ENCODE measurements at regions not wholly inside any gene's neighbourhood (a gene's known extent, or its start where the extent isn't known, plus 50 kb on each side); places are given as distances from the start of the nearest gene placed in this dataset.

GRCh38 chr10:120368927-120369326, 88.1 kb upstream of the PLPP4 start:
- no peak for TF ChIP-seq TCF12 (IDR thresholded peaks at IDR 0.05)
- TF ChIP-seq EP300 (IDR thresholded peaks at IDR 0.05; ENCODE audit: borderline replicate concordance in 1 of 2, low read depth in 1 of 2, low read length in 1 of 2): no peak
- no peak for TF ChIP-seq RAD21 (IDR thresholded peaks at IDR 0.05; ENCODE audit: low read length)
- TF ChIP-seq POLR2AphosphoS5 (IDR thresholded peaks at IDR 0.05; ENCODE audit: low read depth, low read length): no peak
- TF ChIP-seq, protein P1, sequence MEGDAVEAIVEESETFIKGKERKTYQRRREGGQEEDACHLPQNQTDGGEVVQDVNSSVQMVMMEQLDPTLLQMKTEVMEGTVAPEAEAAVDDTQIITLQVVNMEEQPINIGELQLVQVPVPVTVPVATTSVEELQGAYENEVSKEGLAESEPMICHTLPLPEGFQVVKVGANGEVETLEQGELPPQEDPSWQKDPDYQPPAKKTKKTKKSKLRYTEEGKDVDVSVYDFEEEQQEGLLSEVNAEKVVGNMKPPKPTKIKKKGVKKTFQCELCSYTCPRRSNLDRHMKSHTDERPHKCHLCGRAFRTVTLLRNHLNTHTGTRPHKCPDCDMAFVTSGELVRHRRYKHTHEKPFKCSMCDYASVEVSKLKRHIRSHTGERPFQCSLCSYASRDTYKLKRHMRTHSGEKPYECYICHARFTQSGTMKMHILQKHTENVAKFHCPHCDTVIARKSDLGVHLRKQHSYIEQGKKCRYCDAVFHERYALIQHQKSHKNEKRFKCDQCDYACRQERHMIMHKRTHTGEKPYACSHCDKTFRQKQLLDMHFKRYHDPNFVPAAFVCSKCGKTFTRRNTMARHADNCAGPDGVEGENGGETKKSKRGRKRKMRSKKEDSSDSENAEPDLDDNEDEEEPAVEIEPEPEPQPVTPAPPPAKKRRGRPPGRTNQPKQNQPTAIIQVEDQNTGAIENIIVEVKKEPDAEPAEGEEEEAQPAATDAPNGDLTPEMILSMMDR (IDR thresholded peaks at IDR 0.05): no peak
- TF ChIP-seq YY1 (IDR thresholded peaks at IDR 0.05; ENCODE audit: low read depth): no peak
- TF ChIP-seq, protein P2, sequence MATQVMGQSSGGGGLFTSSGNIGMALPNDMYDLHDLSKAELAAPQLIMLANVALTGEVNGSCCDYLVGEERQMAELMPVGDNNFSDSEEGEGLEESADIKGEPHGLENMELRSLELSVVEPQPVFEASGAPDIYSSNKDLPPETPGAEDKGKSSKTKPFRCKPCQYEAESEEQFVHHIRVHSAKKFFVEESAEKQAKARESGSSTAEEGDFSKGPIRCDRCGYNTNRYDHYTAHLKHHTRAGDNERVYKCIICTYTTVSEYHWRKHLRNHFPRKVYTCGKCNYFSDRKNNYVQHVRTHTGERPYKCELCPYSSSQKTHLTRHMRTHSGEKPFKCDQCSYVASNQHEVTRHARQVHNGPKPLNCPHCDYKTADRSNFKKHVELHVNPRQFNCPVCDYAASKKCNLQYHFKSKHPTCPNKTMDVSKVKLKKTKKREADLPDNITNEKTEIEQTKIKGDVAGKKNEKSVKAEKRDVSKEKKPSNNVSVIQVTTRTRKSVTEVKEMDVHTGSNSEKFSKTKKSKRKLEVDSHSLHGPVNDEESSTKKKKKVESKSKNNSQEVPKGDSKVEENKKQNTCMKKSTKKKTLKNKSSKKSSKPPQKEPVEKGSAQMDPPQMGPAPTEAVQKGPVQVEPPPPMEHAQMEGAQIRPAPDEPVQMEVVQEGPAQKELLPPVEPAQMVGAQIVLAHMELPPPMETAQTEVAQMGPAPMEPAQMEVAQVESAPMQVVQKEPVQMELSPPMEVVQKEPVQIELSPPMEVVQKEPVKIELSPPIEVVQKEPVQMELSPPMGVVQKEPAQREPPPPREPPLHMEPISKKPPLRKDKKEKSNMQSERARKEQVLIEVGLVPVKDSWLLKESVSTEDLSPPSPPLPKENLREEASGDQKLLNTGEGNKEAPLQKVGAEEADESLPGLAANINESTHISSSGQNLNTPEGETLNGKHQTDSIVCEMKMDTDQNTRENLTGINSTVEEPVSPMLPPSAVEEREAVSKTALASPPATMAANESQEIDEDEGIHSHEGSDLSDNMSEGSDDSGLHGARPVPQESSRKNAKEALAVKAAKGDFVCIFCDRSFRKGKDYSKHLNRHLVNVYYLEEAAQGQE (IDR thresholded peaks at IDR 0.05; ENCODE audit: low read depth, low read length): no peak
- no peak for TF ChIP-seq JUND (IDR thresholded peaks at IDR 0.05)
- TF ChIP-seq EZH2phosphoT487 (IDR thresholded peaks at IDR 0.05; ENCODE audit: borderline replicate concordance, low read depth): no peak
- TF ChIP-seq TAF1 (IDR thresholded peaks at IDR 0.05; ENCODE audit: borderline replicate concordance, low read depth, low read length): no peak
- TF ChIP-seq FOSL2 (IDR thresholded peaks at IDR 0.05; ENCODE audit: borderline replicate concordance, low read depth): no peak
